ENCODE measurements at regions not wholly inside any gene's neighbourhood (a gene's known extent, or its start where the extent isn't known, plus 50 kb on each side); places are given as distances from the start of the nearest gene placed in this dataset.

DNA sequence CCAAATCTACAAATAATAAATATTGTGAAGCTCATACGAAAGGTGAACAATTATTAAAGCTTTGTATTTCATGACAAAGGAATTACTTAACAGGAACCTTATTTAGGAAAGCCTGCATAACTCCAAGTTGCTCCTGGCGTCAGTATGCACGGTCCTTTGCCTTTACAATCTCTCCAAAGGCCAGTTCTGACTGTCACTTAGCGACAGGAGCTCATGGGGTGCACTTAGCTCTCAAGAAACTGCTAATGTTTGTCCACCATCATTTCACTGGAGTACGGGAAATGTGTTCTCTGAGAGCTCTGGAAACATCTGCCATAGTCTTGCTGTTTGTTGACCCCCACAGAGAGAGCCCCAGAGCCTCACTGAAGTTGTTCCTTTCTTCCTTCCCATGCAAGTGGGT is 781.5 kb upstream of the POM121L12 start:
- TF ChIP-seq, protein P1, sequence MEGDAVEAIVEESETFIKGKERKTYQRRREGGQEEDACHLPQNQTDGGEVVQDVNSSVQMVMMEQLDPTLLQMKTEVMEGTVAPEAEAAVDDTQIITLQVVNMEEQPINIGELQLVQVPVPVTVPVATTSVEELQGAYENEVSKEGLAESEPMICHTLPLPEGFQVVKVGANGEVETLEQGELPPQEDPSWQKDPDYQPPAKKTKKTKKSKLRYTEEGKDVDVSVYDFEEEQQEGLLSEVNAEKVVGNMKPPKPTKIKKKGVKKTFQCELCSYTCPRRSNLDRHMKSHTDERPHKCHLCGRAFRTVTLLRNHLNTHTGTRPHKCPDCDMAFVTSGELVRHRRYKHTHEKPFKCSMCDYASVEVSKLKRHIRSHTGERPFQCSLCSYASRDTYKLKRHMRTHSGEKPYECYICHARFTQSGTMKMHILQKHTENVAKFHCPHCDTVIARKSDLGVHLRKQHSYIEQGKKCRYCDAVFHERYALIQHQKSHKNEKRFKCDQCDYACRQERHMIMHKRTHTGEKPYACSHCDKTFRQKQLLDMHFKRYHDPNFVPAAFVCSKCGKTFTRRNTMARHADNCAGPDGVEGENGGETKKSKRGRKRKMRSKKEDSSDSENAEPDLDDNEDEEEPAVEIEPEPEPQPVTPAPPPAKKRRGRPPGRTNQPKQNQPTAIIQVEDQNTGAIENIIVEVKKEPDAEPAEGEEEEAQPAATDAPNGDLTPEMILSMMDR (conservative IDR thresholded peaks at IDR 0.05 in 1 of 2, IDR thresholded peaks at IDR 0.05 in 1 of 2; ENCODE audit: extremely low read depth in 1 of 2, insufficient read depth in 1 of 2, low read depth in 1 of 2, low read length in 2 of 2): no peak
- no peak for TF ChIP-seq EZH2 (IDR thresholded peaks at IDR 0.05; ENCODE audit: borderline replicate concordance, low read length)

Data from mammary epithelial cell (primary cell).